T-cell (primary cell): ENCODE measurements at regions not wholly inside any gene's neighbourhood (a gene's known extent, or its start where the extent isn't known, plus 50 kb on each side); places are given as distances from the start of the nearest gene placed in this dataset.
"Not testable (repeated sequence)": the region's sequence is repeated elsewhere in the genome, so short reads cannot be mapped to it uniquely, and the experiment has no call there.

Experiments used
- ATAC-seq, 4 experiments: fragments of 200-7000 bp in 3 of 4; fragments of 150-1000 bp in 1 of 4; cut with Tn5 transposase; replicated peaks in 1 of 4; 1 replicate in 3 of 4; 2 replicates in 1 of 4; pipeline ENCODE4 v1.10.0; 2021; ENCODE audit warnings: moderate library complexity in 3 of 4, mild to moderate bottlenecking in 2 of 4, moderate number of reproducible peaks in 1 of 4
- CTCF ChIA-PET, 2 donors: fragments of 300-600 bp; sonication (Branson Sonifier 250); formaldehyde crosslinking; loops; one replicate each; lab custom pipeline; 2022; ENCODE audit warnings: antibody characterized with exemption in 2 of 2; lab: Charles Lee
- POLR2A ChIA-PET, 2 donors: fragments of 300-600 bp; sonication (Branson Sonifier 250); formaldehyde crosslinking; loops; one replicate each; lab custom pipeline; 2022; ENCODE audit warnings: antibody characterized with exemption in 2 of 2; lab: Charles Lee
- DNase-seq, 35 experiments: peaks; one replicate each; pipeline versions ENCODE4 v3.0.0 to v3.0.0-alpha.2; 2013 to 2023
- H3K27ac ChIP-seq: one replicate; pipeline ENCODE4 v1.5.1; 2013; ENCODE audit warnings: low read length
- H3K27me3 ChIP-seq, 2 experiments: replicated peaks in 1 of 2; 1 replicate in 1 of 2; 2 replicates in 1 of 2; pipeline versions ENCODE4 v1.6.1 to v1.7.0; 2013; ENCODE audit warnings: low read length in 1 of 2, mixed read lengths in 1 of 2; ENCODE audit not compliant: control insufficient read depth in 2 of 2, insufficient read depth in 2 of 2; ENCODE audit errors: extremely low read depth in 1 of 2
- H3K36me3 ChIP-seq, 2 donors: 1 replicate in 1 of 2; 2 replicates in 1 of 2; pipeline versions ENCODE4 v1.6.1 to v1.7.0; 2013; ENCODE audit warnings: low read length in 1 of 2; ENCODE audit not compliant: control insufficient read depth in 2 of 2, insufficient read depth in 1 of 2; ENCODE audit errors: extremely low read depth in 1 of 2
- H3K4me1 ChIP-seq, 2 experiments: 1 replicate in 1 of 2; 2 replicates in 1 of 2; pipeline versions ENCODE4 v1.6.1 to v1.7.0; 2013; ENCODE audit warnings: low read length in 2 of 2, mixed read lengths in 1 of 2; ENCODE audit not compliant: insufficient read depth in 2 of 2, control insufficient read depth in 1 of 2; ENCODE audit errors: extremely low read depth in 1 of 2
- H3K4me3 ChIP-seq, 2 donors: 1 replicate in 1 of 2; 2 replicates in 1 of 2; pipeline versions ENCODE4 v1.5.1 to v1.7.0; 2013; ENCODE audit warnings: mild to moderate bottlenecking in 2 of 2, low read length in 1 of 2, moderate library complexity in 1 of 2; ENCODE audit not compliant: control insufficient read depth in 1 of 2; ENCODE audit errors: extremely low read depth in 1 of 2
- H3K9me3 ChIP-seq: 2 replicates; pipeline ENCODE4 v1.7.0; 2013
- H3K27ac Mint-ChIP-seq, 2 donors: one replicate each; pipeline ENCODE4 v1.8.0; 2020 to 2021; ENCODE audit warnings: mild to moderate bottlenecking in 2 of 2, mixed read lengths in 2 of 2
- H3K27me3 Mint-ChIP-seq, 2 donors: one replicate each; pipeline ENCODE4 v1.8.0; 2021 to 2022; ENCODE audit warnings: mixed read lengths in 2 of 2
- H3K36me3 Mint-ChIP-seq: one replicate; pipeline ENCODE4 v1.8.0; 2021; ENCODE audit warnings: mixed read lengths
- H3K4me1 Mint-ChIP-seq, 3 donors: one replicate each; pipeline ENCODE4 v1.8.0; 2020 to 2022; ENCODE audit warnings: mixed read lengths in 3 of 3, mild to moderate bottlenecking in 1 of 3
- H3K4me3 Mint-ChIP-seq, 3 donors: one replicate each; pipeline ENCODE4 v1.8.0; 2020 to 2022; ENCODE audit warnings: mild to moderate bottlenecking in 3 of 3, mixed read lengths in 3 of 3, moderate library complexity in 3 of 3
- H3K9me3 Mint-ChIP-seq, 3 donors: one replicate each; pipeline ENCODE4 v1.8.0; 2020 to 2022; ENCODE audit warnings: mixed read lengths in 3 of 3
- WGBS: methylation state at CpG from one replicate; pipeline ENCODE4 v1.1.5; 2013; ENCODE audit warnings: missing lambda C conversion rate; ENCODE audit not compliant: insufficient coverage; 5-methylcytosine and 5-hydroxymethylcytosine counted together

GRCh38 chr16:60636117-60636516 is 1400.1 kb downstream of the CDH8 start:
- ChIA-PET CTCF (no interaction called here), POLR2A (no interaction called here)
- Mint-ChIP-seq H3K27me3 (no peaks in the 10 kb centered on the region), H3K4me3 (no peak overlapping the region), H3K9me3 (peaks cover 8 to 51% (median 23%) of the 10 kb centered on the region in 3 donors), H3K4me1 (no peaks in the 10 kb centered on the region), H3K36me3 (no peaks in the 10 kb centered on the region), H3K27ac (no peak overlapping the region)
- Histone ChIP-seq H3K9me3 (no peaks in the 10 kb centered on the region), H3K27ac (no peak overlapping the region), H3K36me3 (no peaks in the 10 kb centered on the region), H3K4me1 (no peaks in the 10 kb centered on the region), H3K4me3 (no peak overlapping the region), H3K27me3 (no peaks in the 10 kb centered on the region)
- WGBS, result 83% methylated on average over 5 of the region's 5 CpGs
- no peak for ATAC-seq
- no peak for DNase-seq

GRCh38 chr16:60635548-60635947 is 1400.7 kb downstream of the CDH8 start:
- Mint-ChIP-seq H3K27me3 (no peaks in the 10 kb centered on the region), H3K36me3 (no peaks in the 10 kb centered on the region), H3K4me3 (no peak overlapping the region), H3K27ac (no peak overlapping the region), H3K9me3 (peaks cover 9 to 50% (median 24%) of the 10 kb centered on the region in 3 donors), H3K4me1 (no peaks in the 10 kb centered on the region)
- ChIA-PET POLR2A (no interaction called here), CTCF (no interaction called here)
- H3K9me3 ChIP-seq, result no peaks in the 10 kb centered on the region
- H3K4me1 ChIP-seq, result no peaks in the 10 kb centered on the region
- H3K27me3 ChIP-seq, result no peaks in the 10 kb centered on the region
- H3K4me3 ChIP-seq, result no peak overlapping the region
- DNase-seq (no peak), ATAC-seq (no peak)
- H3K27ac ChIP-seq, result no peak overlapping the region
- no peaks in the 10 kb centered on the region for H3K36me3 ChIP-seq
- WGBS, result no CpG with 5 or more reads among the region's 1 CpG

GRCh38 chr16:60611844-60612243 is 1424.4 kb downstream of the CDH8 start:
- H3K36me3 ChIP-seq, result no peaks in the 10 kb centered on the region
- H3K9me3 Mint-ChIP-seq, result peaks cover 19 to 32% (median 24%) of the 10 kb centered on the region in 3 donors
- H3K4me1 Mint-ChIP-seq, result no peaks in the 10 kb centered on the region
- peaks cover 5% of the 10 kb centered on the region for H3K9me3 ChIP-seq
- DNase-seq (no peak), ATAC-seq (no peak)
- no peaks in the 10 kb centered on the region for H3K27me3 ChIP-seq
- no peak overlapping the region for H3K4me3 ChIP-seq
- H3K27ac ChIP-seq, result no peak overlapping the region
- ChIA-PET POLR2A (no interaction called here), CTCF (no interaction called here)
- no peaks in the 10 kb centered on the region for H3K27me3 Mint-ChIP-seq
- no peak overlapping the region for H3K27ac Mint-ChIP-seq
- no peaks in the 10 kb centered on the region for H3K4me1 ChIP-seq
- H3K4me3 Mint-ChIP-seq, result no peak overlapping the region
- no peaks in the 10 kb centered on the region for H3K36me3 Mint-ChIP-seq

GRCh38 chr16:60608971-60609370 is 1427.3 kb downstream of the CDH8 start:
- Histone ChIP-seq H3K36me3 (no peaks in the 10 kb centered on the region), H3K4me1 (no peaks in the 10 kb centered on the region), H3K9me3 (peaks cover 5% of the 10 kb centered on the region), H3K27ac (no peak overlapping the region), H3K27me3 (no peaks in the 10 kb centered on the region), H3K4me3 (no peak overlapping the region)
- WGBS, result no CpG with 5 or more reads among the region's 2 CpGs
- Mint-ChIP-seq H3K4me3 (no peak overlapping the region), H3K4me1 (no peaks in the 10 kb centered on the region), H3K27ac (no peak overlapping the region), H3K36me3 (no peaks in the 10 kb centered on the region), H3K9me3 (peaks cover 17 to 32% (median 25%) of the 10 kb centered on the region in 3 donors), H3K27me3 (no peaks in the 10 kb centered on the region)
- ChIA-PET CTCF (no interaction called here), POLR2A (no interaction called here)
- no peak for DNase-seq
- ATAC-seq, result no peak

GRCh38 chr16:60605652-60606051 is 1430.6 kb downstream of the CDH8 start:
- H3K9me3 ChIP-seq, H3K27me3 Mint-ChIP-seq, DNase-seq, H3K27ac Mint-ChIP-seq, H3K36me3 Mint-ChIP-seq, H3K4me3 Mint-ChIP-seq, CTCF ChIA-PET, H3K27me3 ChIP-seq, H3K4me1 Mint-ChIP-seq, H3K4me1 ChIP-seq, H3K36me3 ChIP-seq, ATAC-seq, H3K4me3 ChIP-seq, POLR2A ChIA-PET, H3K27ac ChIP-seq: not testable (repeated sequence)
- WGBS, result 60% methylated on average over 2 of the region's 3 CpGs
- peaks cover 20 to 38% (median 25%) of the 10 kb centered on the region in 3 donors for H3K9me3 Mint-ChIP-seq

GRCh38 chr16:60605176-60605575 is 1431.1 kb downstream of the CDH8 start:
- Histone ChIP-seq H3K4me3 (no peak overlapping the region), H3K9me3 (peaks cover 3% of the 10 kb centered on the region), H3K4me1 (no peaks in the 10 kb centered on the region), H3K27ac (no peak overlapping the region), H3K36me3 (no peaks in the 10 kb centered on the region), H3K27me3 (no peaks in the 10 kb centered on the region)
- Mint-ChIP-seq H3K4me3 (no peak overlapping the region), H3K27me3 (no peaks in the 10 kb centered on the region), H3K36me3 (no peaks in the 10 kb centered on the region), H3K4me1 (no peaks in the 10 kb centered on the region), H3K9me3 (peaks cover 18 to 38% (median 27%) of the 10 kb centered on the region in 3 donors), H3K27ac (no peak overlapping the region)
- no peak for DNase-seq
- no peak for ATAC-seq
- whole genome bisulfite sequencing, result 100% methylated on average over 1 of the region's 3 CpGs
- POLR2A ChIA-PET, result no interaction called here
- CTCF ChIA-PET, result no interaction called here

GRCh38 chr16:60586493-60586892 is 1449.7 kb downstream of the CDH8 start:
- Histone ChIP-seq H3K27me3 (no peaks in the 10 kb centered on the region), H3K4me1 (no peaks in the 10 kb centered on the region), H3K36me3 (no peaks in the 10 kb centered on the region), H3K4me3 (no peak overlapping the region), H3K27ac (no peak overlapping the region), H3K9me3 (no peaks in the 10 kb centered on the region)
- 42% methylated on average over 2 of the region's 2 CpGs for WGBS
- Mint-ChIP-seq H3K27me3 (no peaks in the 10 kb centered on the region), H3K4me3 (no peak overlapping the region), H3K4me1 (no peaks in the 10 kb centered on the region), H3K9me3 (peaks cover 17 to 38% (median 37%) of the 10 kb centered on the region in 3 donors), H3K36me3 (no peaks in the 10 kb centered on the region), H3K27ac (no peak overlapping the region)
- CTCF ChIA-PET, result interaction anchor here in 1 of 2 donors (0.6 kb wide), 1 partner anchor 13 kb away, joined by 3 read pairs; no protein-coding TSS in a partner anchor
- no peak for DNase-seq
- POLR2A ChIA-PET, result no interaction called here
- no peak for ATAC-seq
